ENCODE measurements at regions not wholly inside any gene's neighbourhood (a gene's known extent, or its start where the extent isn't known, plus 50 kb on each side); places are given as distances from the start of the nearest gene placed in this dataset.

DNA sequence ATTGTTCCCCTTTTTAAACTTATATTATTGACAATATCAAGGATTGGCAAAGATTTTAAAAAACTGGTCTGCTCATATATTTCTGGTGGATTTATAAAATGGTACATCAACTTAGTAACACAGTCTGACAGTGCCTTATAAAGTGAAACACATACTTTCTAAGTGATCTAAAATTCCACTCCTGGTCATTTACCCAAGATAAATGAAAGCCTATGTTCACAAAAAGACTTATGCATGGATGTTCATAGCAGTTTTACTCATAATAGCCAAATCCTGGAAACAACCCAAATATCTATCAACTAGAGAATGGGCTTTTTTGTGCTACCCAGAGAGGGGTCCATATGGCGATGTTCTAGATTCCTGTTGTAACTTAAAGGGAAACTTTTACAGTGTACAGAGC, 222.4 kb upstream of the FAM83B start:
- no peak for DNase-seq (ENCODE audit: extremely low read depth in 1 of 11, low read depth in 9 of 11, low spot score in 4 of 11)

DNA sequence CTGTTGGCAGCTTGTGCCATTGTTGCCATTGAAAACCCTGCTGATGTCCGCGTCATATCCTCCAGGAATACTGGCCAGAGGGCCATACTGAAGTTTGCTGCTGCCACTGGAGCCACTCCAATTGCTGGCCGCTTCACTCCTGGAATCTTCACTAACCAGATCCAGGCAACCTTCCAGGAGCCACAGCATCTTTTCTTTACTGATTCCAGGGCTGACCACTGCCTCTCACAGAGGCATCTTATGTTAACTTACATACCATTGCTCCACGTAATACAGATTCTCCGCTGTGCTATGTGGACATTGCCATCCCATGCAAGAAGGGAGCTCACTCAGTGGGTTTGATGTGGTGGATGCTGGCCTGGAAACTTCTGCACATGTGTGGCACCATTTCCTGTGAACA, 221.8 kb upstream of the FAM83B start:
- no peak for DNase-seq (ENCODE audit: extremely low read depth in 1 of 11, low read depth in 9 of 11, low spot score in 4 of 11)

DNA sequence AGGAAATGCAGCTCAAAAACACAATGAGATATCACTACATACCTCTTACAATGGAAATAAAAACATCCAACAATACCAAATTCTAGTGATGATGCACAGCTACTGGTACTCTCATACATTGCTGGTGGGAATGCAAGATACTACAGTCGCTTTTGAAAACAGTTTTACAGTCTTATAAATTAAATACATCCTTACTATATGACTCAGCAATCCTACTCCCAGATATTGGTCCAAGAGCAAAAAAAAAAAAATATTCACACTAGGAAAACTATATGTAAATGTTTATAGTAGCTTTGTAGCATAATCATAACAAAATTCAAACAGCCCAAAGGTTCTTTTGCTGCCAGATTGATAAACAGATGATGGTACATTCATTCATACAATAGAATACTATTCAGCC, 217.4 kb upstream of the FAM83B start:
- no peak for DNase-seq (ENCODE audit: extremely low read depth in 1 of 11, low read depth in 9 of 11, low spot score in 4 of 11)

DNA sequence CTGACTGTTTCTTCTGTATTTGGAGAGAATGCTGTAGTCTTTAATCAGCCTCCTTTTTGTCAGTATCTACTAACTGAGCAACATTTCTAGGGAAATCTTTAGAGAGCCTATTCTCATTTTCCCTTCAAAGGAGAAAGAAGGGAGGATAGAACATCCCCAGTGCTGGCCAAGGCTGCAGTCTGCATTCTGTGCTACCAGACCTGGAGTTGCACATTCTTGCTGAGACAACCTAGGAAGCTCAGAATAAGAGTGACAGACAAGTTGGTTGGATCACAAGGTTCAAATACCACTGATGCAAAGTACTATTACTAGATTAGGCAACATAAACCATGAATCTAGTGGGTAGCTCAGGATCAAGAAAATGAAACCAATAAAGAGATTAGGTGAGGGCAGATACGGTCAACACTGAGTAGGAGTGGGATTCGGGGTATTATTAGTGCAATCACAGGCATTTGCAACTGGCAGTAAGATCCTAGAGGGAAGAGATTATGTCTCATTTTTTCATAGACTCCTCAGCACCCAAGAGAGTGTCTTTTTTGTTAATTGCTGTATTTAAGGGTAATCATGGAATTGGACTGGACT, 213.5 kb upstream of the FAM83B start:
- DNase-seq (ENCODE audit: extremely low read depth in 1 of 11, low read depth in 9 of 11, low spot score in 4 of 11) = no peak

DNA sequence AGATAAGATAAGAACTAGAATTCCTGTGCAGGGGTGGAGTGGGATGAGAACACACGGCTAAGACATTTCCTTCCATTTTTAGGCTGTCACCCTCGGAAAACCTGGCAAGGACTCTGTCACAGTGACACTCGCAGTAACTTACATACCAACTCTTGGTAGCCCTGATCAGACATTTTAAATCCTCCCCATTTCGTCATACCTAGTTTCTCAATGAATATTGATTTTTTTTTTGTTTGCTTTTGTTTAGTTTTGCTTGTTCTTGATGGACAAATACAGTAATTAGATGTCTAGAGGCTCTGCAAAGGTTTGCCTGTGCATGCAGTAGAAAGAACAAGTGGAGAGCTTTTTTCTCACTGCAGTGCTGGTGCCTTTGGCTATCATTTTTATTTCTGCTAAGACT, 213.0 kb upstream of the FAM83B start:
- no peak for DNase-seq (ENCODE audit: extremely low read depth in 1 of 11, low read depth in 9 of 11, low spot score in 4 of 11)

DNA sequence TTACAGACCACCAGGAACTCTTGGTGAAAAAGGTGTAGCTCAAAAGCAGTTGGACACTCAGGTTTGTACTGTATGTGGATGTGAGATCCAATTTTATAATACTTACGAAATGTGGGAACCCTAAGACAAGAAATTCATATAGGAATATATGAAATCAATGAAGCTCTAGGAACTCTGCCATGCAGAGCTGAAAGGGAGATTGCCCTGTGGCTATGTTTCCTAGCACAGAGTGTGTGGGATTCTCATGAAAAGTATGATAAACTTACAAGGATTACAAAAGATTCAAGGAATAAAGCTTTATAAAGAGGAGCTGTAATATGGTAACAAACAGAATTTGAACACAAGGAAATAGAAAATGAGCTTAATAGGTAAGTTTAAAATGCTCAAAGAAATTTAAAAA, 205.7 kb upstream of the FAM83B start:
- DNase-seq (ENCODE audit: extremely low read depth in 1 of 11, low read depth in 9 of 11, low spot score in 4 of 11) = no peak

DNA sequence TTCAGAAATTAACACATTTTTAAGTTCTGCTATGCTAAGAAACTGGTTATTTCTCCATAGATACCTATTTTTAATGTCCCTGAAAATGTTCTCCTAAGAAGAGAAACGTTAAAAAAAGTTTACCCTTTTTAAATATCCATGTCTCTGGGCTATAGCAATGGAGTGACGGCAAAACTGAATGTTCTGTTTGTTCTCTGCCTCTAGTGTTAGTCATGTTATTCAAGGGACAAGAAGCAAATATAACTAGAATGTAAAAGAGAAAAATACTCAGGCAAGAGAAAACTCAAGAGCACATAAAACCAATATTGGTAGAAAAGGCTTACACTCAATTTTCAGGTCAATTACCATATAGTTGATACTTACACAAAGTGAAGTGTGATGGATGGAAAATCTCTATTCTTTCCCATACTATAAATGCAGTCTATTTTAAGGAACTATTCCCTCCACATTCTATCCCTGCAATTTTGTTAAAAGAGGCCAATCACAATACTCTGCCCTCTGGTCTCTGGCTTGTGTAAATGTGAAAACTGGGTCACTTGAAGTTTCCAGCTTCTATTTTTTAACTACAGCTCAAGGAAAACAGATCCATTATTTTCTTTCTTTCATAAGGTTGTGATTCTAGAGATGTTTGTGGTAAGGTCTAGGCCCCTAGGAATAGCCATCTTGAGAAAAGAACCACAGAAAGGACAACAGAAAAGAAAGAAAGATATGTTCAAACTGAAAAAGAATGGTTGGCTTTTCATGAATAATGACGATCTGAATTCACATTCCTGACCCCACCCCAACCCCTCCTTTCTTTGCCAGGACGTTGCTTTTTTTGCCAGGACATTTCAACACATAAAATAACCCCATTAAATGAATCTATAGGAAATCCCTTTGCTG, 200.3 kb upstream of the FAM83B start:
- DNase-seq (ENCODE audit: extremely low read depth in 1 of 11, low read depth in 9 of 11, low spot score in 4 of 11) = peak in 1 of 11 donors; percentile 14

DNA sequence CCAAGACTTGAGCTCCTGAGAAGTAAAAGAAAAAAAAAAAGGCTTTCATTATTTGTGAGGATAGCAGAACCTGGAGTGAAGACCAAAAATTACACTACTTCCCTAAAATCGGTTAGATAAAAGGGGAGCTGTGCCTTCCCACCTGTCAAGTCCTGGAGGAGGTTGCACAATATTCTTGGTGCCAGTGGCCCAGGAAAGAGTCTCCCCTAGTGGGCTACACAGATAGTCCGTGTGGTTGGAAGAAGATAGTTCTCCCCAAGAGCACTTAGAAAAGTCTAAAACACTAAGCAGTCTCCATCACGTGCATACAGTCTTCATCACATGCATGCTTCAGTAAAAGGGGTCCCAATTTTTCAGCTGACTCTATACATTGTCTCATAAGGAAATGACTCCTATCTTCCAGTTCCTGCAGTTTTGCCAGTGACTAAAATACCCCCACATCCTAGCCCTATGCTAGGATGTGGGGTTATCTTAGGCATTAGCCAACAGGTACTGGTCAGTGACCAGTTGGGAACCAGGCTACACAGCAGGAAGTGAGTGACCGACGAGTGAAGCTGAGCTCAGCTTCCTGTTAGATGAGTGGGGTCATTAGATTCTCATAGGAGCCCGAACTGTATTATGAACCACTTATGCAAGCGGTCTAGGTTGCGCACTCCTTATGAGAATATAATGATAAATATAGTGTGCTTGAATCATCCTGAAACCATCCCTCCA, 199.5 kb upstream of the FAM83B start:
- DNase-seq (ENCODE audit: extremely low read depth in 1 of 11, low read depth in 9 of 11, low spot score in 4 of 11) = no peak

DNA sequence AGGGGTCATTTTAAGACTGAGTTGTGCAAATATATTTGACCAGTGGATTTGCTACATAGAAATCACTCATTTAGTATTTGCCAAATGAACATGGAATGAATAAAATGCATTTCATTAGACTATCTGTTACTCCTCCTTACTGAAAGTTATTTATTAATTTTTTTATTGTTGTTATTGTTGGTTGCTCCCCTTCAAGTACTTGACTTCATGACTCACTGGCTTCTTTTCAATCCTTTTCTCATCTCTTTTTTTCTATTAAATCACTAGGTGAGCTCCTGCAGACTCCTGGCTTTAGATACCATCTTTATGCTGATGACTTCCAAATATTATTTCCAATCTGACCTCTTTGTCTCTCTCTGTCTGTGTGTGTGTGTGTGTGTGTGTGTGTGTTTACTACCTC, 192.2 kb upstream of the FAM83B start:
- DNase-seq (ENCODE audit: extremely low read depth in 1 of 11, low read depth in 9 of 11, low spot score in 4 of 11) = no peak

DNA sequence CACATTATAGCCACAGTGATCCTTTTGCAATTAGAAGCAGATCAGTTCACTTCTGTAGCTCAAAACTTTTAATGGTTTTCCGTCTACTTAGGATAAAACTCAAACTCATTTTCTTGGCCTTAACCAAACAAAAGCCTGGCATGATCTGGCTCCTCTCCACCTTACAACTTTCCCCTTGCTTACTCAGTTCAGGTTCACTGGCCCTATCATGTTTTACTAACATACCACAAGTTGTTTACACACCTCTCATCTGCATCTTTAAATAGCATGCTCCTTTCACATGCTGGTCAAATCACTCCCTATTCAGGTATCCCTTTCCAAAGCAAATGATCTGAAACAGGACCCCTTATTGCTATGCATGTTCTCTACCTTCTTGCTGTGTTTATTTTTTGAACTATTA, 191.4 kb upstream of the FAM83B start:
- DNase-seq (ENCODE audit: extremely low read depth in 1 of 11, low read depth in 9 of 11, low spot score in 4 of 11) = peak in 6 of 11 donors; percentile 7 to 35 (median 16)

DNA sequence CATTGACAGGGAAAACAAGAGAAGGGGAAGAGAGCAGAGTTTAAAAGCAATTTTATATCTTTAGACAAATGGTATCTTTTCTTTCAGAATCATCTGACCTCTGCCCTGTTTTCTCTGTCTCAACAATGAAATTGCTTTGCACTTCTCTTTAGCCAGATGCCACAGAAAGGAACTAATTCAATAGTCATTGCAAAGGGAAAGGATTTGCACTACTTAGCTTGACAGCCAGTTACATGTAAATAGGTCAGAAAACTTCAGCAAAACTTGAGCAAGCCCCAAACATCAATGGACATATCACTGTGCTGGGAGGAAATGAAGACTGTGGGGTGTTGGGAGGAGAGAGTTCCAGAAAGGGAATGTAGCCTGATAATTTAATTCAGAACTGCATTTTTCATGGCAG, 181.3 kb upstream of the FAM83B start:
- no peak for DNase-seq (ENCODE audit: extremely low read depth in 1 of 11, low read depth in 9 of 11, low spot score in 4 of 11)

DNA sequence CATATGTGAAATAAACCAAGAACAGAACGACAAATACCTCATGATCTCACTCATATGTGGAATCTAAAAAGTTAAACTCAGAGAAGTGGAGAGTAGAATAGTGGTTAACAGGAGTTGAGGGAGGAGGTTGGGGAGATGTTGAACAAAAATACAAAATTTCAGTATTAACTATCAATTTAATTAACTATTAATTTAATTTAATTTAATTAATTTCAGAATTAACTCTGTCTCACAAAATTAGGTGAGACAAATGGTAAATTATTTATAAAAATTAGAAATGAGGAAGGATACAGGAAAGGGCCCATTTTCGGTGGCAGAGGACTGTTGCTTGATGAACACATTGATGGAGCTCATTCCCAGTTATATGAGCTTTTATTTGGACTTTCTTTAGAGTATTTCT, 166.0 kb upstream of the FAM83B start:
- DNase-seq (ENCODE audit: extremely low read depth in 1 of 11, low read depth in 9 of 11, low spot score in 4 of 11) = no peak

DNA sequence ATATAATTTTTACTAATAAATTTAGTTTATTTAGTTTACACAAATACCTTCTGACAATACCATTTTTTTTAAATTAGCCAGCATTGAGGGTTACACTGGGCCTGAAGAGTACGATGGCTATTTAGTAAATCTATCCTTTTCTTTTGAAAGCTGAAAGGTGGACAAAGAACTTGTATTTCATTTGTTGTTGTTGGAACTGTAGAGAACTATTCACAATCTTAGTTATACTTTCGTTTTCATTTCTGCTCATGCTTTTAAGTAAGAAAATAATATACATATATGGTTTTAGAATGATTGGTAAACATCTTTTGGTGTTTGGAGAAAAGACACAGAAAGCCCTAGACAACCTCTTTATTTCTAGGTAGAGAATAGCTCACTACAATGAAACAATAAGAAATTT, 165.3 kb upstream of the FAM83B start:
- DNase-seq (ENCODE audit: extremely low read depth in 1 of 11, low read depth in 9 of 11, low spot score in 4 of 11) = no peak

DNA sequence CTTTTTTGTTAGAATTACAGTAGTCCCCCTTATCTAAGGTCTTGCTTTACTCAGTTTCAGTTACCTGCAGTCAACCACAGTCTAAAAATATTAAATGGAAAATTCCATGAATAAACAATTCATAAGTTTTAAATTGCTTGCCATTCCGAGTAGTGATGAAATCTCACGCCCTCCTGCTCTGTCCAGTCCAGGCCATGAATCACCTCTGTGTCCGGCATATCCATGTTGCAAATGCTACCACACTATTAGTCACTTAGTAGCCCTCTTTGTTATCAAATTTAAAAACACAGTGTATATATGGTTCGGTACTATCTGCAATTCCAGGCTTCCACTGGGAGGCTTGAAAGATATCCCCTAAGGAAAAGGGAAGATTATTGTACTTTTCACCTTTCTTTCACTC, 164.6 kb upstream of the FAM83B start:
- no peak for DNase-seq (ENCODE audit: extremely low read depth in 1 of 11, low read depth in 9 of 11, low spot score in 4 of 11)

DNA sequence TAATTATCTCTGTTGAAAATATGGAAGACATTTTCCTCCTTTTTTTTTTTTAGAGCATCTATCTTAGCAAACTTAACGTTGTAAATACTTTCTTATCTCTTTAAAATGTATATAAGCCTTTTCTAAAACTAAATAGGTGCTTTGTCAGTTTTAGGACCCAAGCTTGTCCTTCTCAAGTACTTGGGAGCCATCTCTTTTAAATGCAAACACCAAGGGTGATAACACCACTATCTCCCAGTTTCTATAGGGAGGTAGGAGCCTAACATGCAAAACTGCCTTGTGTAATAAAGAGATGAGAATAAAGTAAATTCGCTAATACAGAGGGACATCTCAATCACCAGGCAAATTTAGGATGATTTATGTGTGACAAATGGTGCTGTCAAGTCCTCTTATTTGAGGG, 157.0 kb upstream of the FAM83B start:
- no peak for DNase-seq (ENCODE audit: extremely low read depth in 1 of 11, low read depth in 9 of 11, low spot score in 4 of 11)

DNA sequence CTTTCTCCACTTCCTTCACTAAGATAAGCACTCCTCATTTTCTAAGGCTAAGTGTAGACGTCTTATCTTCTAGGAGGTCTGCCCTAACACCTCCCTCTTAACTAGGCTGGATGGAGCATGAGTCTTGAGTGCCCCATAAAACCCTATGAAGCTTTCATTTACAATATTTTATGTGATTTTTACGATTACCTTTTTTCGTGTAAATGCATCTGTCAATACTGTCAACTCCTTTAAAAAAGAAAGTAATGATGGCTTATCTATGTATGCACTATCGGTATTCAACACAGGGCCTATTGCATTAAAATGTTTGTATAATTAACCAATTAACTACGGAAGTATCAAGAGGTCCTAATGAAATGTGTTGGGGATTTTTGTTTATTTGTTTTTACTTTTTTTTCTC, 156.0 kb upstream of the FAM83B start:
- DNase-seq (ENCODE audit: extremely low read depth in 1 of 11, low read depth in 9 of 11, low spot score in 4 of 11) = no peak

DNA sequence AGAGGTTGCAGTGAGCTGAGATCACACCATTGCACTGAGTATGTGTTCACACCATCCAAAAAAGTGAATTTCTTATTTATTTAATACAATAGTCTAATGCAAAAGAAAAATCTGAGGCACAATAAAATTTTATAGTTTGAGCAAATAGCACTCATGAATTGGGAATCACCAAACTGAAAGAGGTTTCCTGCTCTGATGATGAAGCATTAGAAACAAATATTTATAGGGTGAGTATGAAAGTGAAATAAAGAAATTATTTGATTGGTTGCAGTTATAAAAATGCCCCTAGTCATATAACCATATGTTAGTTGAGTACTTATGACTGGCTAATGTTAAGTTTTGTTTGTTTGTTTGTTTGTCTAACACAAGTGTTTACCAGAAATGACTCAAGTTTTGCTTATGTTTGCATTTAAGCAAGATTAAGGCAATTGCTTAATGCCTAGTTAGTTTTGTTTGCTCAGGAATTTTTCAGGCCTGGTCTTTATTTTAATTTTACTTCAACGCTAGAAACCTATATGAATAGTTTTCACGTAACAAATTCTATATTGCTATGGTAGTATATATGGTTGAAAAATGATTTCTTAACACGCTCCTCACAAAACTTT, 151.5 kb upstream of the FAM83B start:
- no peak for DNase-seq (ENCODE audit: extremely low read depth in 1 of 11, low read depth in 9 of 11, low spot score in 4 of 11)

DNA sequence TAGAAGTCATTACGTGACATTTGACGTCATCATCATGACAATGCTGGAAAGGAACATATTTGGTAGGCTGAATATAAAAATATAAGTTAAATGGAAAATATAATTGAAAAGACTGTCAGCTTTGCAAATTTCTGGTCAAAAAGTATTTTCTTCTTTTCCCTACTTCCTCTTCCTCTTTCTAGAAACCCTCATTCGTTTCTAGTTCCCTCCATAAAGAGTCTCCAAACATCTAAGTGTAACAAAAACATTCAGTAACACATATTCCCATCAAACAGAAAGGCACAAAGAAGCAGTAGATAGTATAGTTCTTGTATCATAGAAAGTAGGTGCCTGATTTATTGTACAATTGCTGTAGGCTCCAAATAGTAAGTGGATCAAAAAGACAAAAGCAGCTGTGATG, 150.8 kb upstream of the FAM83B start:
- no peak for DNase-seq (ENCODE audit: extremely low read depth in 1 of 11, low read depth in 9 of 11, low spot score in 4 of 11)

DNA sequence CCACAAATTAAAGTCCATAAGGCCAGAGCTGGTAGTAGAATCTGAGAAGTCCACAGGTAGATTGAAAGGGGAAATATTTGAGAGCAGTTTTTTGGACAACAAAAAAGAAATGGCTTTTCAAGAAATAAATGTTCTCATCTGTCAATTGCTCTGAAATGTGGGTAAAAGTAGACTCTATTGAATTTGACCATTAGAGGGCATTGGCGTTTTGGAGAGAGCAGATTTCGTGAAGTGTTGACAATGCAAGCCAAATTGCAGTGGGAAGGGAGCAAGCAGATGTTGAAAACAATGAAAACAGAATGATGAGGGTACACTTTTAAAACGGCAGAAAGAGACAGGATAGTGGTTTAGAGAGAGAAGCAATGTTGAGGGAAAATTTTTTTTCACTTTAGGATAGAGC, 149.1 kb upstream of the FAM83B start:
- DNase-seq (ENCODE audit: extremely low read depth in 1 of 11, low read depth in 9 of 11, low spot score in 4 of 11) = no peak

DNA sequence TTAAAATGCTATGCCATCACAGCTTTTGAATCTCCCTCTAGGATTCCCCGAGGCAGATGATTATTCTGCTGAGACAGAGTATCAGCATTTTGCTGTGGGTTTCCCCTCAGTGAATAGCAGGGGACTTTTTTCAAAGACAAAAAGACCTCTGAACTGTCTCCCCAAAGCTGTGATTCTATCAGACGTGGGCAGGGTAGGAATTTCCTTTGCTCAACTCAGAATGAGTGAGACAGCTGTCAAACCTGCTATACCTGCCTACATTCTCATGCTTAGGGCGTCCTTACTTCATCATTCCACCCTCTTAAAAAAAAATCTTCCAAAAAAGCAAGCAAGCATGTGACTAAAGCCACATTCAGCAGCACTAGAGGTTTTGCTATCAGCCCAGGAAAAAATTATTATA, 147.6 kb upstream of the FAM83B start:
- DNase-seq (ENCODE audit: extremely low read depth in 1 of 11, low read depth in 9 of 11, low spot score in 4 of 11) = no peak

All from renal cortex interstitium (tissue), 11 donors.